Spleen (tissue), 7 donors: ENCODE measurements at regions not wholly inside any gene's neighbourhood (a gene's known extent, or its start where the extent isn't known, plus 50 kb on each side); places are given as distances from the start of the nearest gene placed in this dataset.

Source experiments
- CTCF ChIP-seq, 11 experiments: fragments of 200-600 bp in 7 of 11; fragments of 450-650 bp in 4 of 11; sonication (generic) in 4 of 11; IDR thresholded peaks in 8 of 11; conservative IDR thresholded peaks in 3 of 11; 1 replicate in 7 of 11; 2 replicates in 4 of 11; pipeline versions ENCODE4 v1.4.0 to v1.8.0; 2016 to 2021; ENCODE audit warnings: antibody characterized with exemption in 11 of 11, inconsistent platforms in 4 of 11, mild to moderate bottlenecking in 1 of 11
- POLR2A ChIP-seq, 3 donors: fragments of 450-650 bp; IDR thresholded peaks; one replicate each; pipeline ENCODE4 v1.5.1; 2017; ENCODE audit warnings: antibody characterized with exemption in 3 of 3, mild to moderate bottlenecking in 1 of 3
- donor health status: DM: no; HTN: no; CAD: no; lungs with moderate emphysema.
- donor health status: DM: no; HTN: no; CAD: no.
- donor health status: DM: no; HTN: no; CAD: no.

GRCh38 chr14:87785897-87786296, 207.1 kb downstream of the GALC start:
- TF ChIP-seq CTCF (IDR thresholded peaks at IDR 0.05 in 8 of 11, conservative IDR thresholded peaks at IDR 0.05 in 3 of 11) (no peak), POLR2A (IDR thresholded peaks at IDR 0.05) (no peak)
